ENCODE measurements at regions not wholly inside any gene's neighbourhood (a gene's known extent, or its start where the extent isn't known, plus 50 kb on each side); places are given as distances from the start of the nearest gene placed in this dataset.
"Not testable (repeated sequence)": the region's sequence is repeated elsewhere in the genome, so short reads cannot be mapped to it uniquely, and the experiment has no call there.

- no TSS peak for BruUV-seq (replicated peaks)
Measured at GRCh38 chr7:81851413-81851812, 81.6 kb upstream of the HGF start.

GRCh38 chr7:81846398-81846797 lies 76.6 kb upstream of the HGF start:
- ChIA-PET CTCF (no interaction called here), POLR2A (ENCODE audit: unreplicated experiment) (no interaction called here)
- Histone ChIP-seq H3K36me3 (ENCODE audit: low read depth) (no peaks in the 10 kb centered on the region), H3F3A (ENCODE audit: insufficient read depth, low read depth) (no peaks in the 10 kb centered on the region), H3K4me1 (replicated peaks; ENCODE audit: insufficient read depth) (no peaks in the 10 kb centered on the region), H3K27ac (no peak overlapping the region), H4K20me1 (ENCODE audit: insufficient read depth) (no peaks in the 10 kb centered on the region), H3K79me2 (ENCODE audit: low read depth) (no peaks in the 10 kb centered on the region), H3K4me2 (no peak overlapping the region), H3K4me3 (no peak overlapping the region), H3K27me3 (ENCODE audit: insufficient read depth, low read depth) (no peaks in the 10 kb centered on the region), H2AFZ (no peak overlapping the region), H3K9me2 (ENCODE audit: insufficient read depth) (no peaks in the 10 kb centered on the region), H3K9me3 (ENCODE audit: insufficient read depth, low read depth) (no peaks in the 10 kb centered on the region; the same call in 1 of the 2 replicates)
- intact Hi-C loops (cut with micrococcal nuclease; ENCODE audit: unreplicated experiment), result no loop called here
- BruUV-seq (replicated peaks), result no TSS peak
- TF ChIP-seq, protein P1, sequence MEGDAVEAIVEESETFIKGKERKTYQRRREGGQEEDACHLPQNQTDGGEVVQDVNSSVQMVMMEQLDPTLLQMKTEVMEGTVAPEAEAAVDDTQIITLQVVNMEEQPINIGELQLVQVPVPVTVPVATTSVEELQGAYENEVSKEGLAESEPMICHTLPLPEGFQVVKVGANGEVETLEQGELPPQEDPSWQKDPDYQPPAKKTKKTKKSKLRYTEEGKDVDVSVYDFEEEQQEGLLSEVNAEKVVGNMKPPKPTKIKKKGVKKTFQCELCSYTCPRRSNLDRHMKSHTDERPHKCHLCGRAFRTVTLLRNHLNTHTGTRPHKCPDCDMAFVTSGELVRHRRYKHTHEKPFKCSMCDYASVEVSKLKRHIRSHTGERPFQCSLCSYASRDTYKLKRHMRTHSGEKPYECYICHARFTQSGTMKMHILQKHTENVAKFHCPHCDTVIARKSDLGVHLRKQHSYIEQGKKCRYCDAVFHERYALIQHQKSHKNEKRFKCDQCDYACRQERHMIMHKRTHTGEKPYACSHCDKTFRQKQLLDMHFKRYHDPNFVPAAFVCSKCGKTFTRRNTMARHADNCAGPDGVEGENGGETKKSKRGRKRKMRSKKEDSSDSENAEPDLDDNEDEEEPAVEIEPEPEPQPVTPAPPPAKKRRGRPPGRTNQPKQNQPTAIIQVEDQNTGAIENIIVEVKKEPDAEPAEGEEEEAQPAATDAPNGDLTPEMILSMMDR (conservative IDR thresholded peaks at IDR 0.05), result no peak
- TF ChIP-seq EZH2 (IDR thresholded peaks at IDR 0.05; ENCODE audit: low read depth), result no peak
- no peak for DNase-seq

More at GRCh38 chr7:81851413-81851812, 81.6 kb upstream of the HGF start:
- H3K79me2 ChIP-seq (ENCODE audit: low read depth), result no peaks in the 10 kb centered on the region
- H3K4me3 ChIP-seq, result no peak overlapping the region
- no peak overlapping the region for H2AFZ ChIP-seq
- no peaks in the 10 kb centered on the region for H3F3A ChIP-seq (ENCODE audit: insufficient read depth, low read depth)
- ChIA-PET POLR2A (ENCODE audit: unreplicated experiment) (no interaction called here), CTCF (no interaction called here)
- H3K27me3 ChIP-seq (ENCODE audit: insufficient read depth, low read depth), result no peaks in the 10 kb centered on the region
- TF ChIP-seq, protein P1 (conservative IDR thresholded peaks at IDR 0.05), result no peak
- TF ChIP-seq EZH2 (IDR thresholded peaks at IDR 0.05; ENCODE audit: low read depth), result no peak
- no peak for DNase-seq
- intact Hi-C loops (cut with micrococcal nuclease; ENCODE audit: unreplicated experiment), result no loop called here
- H3K4me2 ChIP-seq, result no peak overlapping the region
- H4K20me1 ChIP-seq (ENCODE audit: insufficient read depth), result no peaks in the 10 kb centered on the region
- H3K9me3 ChIP-seq (ENCODE audit: insufficient read depth, low read depth), result no peaks in the 10 kb centered on the region; the same call in 1 of the 2 replicates
- H3K4me1 ChIP-seq (replicated peaks; ENCODE audit: insufficient read depth), result no peaks in the 10 kb centered on the region
- no peaks in the 10 kb centered on the region for H3K36me3 ChIP-seq (ENCODE audit: low read depth)
- no peak overlapping the region for H3K27ac ChIP-seq
- H3K9me2 ChIP-seq (ENCODE audit: insufficient read depth), result no peaks in the 10 kb centered on the region

GRCh38 chr7:81845744-81846241 lies 75.9 kb upstream of the HGF start:
- H4K20me1 ChIP-seq (ENCODE audit: insufficient read depth), result no peaks in the 10 kb centered on the region
- BruUV-seq (replicated peaks), result no TSS peak
- H3K4me1 ChIP-seq (replicated peaks; ENCODE audit: insufficient read depth), result no peaks in the 10 kb centered on the region
- H3F3A ChIP-seq (ENCODE audit: insufficient read depth, low read depth), result no peaks in the 10 kb centered on the region
- H3K9me2 ChIP-seq (ENCODE audit: insufficient read depth), result no peaks in the 10 kb centered on the region
- H2AFZ ChIP-seq, result no peak overlapping the region
- no peaks in the 10 kb centered on the region; the same call in 1 of the 2 replicates for H3K9me3 ChIP-seq (ENCODE audit: insufficient read depth, low read depth)
- no peak overlapping the region for H3K27ac ChIP-seq
- H3K27me3 ChIP-seq (ENCODE audit: insufficient read depth, low read depth), result no peaks in the 10 kb centered on the region
- H3K4me2 ChIP-seq, result no peak overlapping the region
- H3K79me2 ChIP-seq (ENCODE audit: low read depth), result no peaks in the 10 kb centered on the region
- intact Hi-C loops (cut with micrococcal nuclease; ENCODE audit: unreplicated experiment), result no loop called here
- H3K36me3 ChIP-seq (ENCODE audit: low read depth), result no peaks in the 10 kb centered on the region
- no peak for DNase-seq
- H3K4me3 ChIP-seq, result no peak overlapping the region
- TF ChIP-seq EZH2 (IDR thresholded peaks at IDR 0.05; ENCODE audit: low read depth), result no peak
- TF ChIP-seq, protein P1 (conservative IDR thresholded peaks at IDR 0.05), result no peak
- ChIA-PET POLR2A (ENCODE audit: unreplicated experiment) (no interaction called here), CTCF (no interaction called here)

DNA sequence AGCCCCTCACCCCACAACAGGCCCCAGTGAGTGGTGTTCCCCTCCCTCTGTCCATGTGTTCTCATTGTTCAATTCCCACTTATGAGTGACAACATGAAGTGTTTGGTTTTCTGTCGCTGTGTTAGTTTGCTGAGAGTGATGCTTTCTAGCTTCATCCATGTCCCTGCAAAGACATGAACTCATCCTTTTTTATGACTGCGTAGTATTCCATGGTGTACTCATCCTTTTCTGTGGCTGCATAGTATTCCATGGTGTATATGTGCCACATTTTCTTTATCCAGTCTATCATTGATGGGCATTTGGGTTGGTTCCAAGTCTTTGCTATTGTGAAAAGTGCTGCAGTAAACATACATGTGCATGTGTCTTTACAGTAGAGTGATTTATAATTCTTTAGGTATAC lies 73.8 kb upstream of the HGF start:
- DNase-seq; H3K4me2 ChIP-seq; BruUV-seq (replicated peaks): not testable (repeated sequence)

More for the DNA sequence above, 73.8 kb upstream of the HGF start:
- H3K79me2 ChIP-seq (ENCODE audit: low read depth); H3K27me3 ChIP-seq (ENCODE audit: insufficient read depth, low read depth); H3K4me1 ChIP-seq (replicated peaks; ENCODE audit: insufficient read depth); H3K9me2 ChIP-seq (ENCODE audit: insufficient read depth); H4K20me1 ChIP-seq (ENCODE audit: insufficient read depth); intact Hi-C loops (cut with micrococcal nuclease; ENCODE audit: unreplicated experiment); H3K9me3 ChIP-seq (ENCODE audit: insufficient read depth, low read depth); H3K36me3 ChIP-seq (ENCODE audit: low read depth); CTCF ChIA-PET; H3K27ac ChIP-seq; H2AFZ ChIP-seq; H3K4me3 ChIP-seq; H3F3A ChIP-seq (ENCODE audit: insufficient read depth, low read depth): not testable (repeated sequence)
- POLR2A ChIA-PET (ENCODE audit: unreplicated experiment), result interaction anchor here (0.6 kb wide), 1 partner anchor 38 kb away, joined by 5 read pairs; no protein-coding TSS in a partner anchor

Measured in PC-9 (cell line).